Stimulated activated memory B cell treated with anti-CD40 and anti-IgM and Interleukin-4, amounts not matched to agents 10 μg/mL and 1 μg/mL and 100 μg/mL, for 72 hours (primary cell): ENCODE measurements at regions not wholly inside any gene's neighbourhood (a gene's known extent, or its start where the extent isn't known, plus 50 kb on each side); places are given as distances from the start of the nearest gene placed in this dataset.

Experiments
- ATAC-seq: fragments of 150-1000 bp; cut with Tn5 transposase; 2 replicates; pipeline ENCODE4 v1.10.0; 2021
- H3K27ac Mint-ChIP-seq: one replicate; pipeline ENCODE4 v1.8.0; 2022; ENCODE audit warnings: mild to moderate bottlenecking, mixed read lengths
- H3K27me3 Mint-ChIP-seq: one replicate; pipeline ENCODE4 v1.8.0; 2022; ENCODE audit warnings: mixed read lengths
- H3K36me3 Mint-ChIP-seq: one replicate; pipeline ENCODE4 v1.8.0; 2022; ENCODE audit warnings: mixed read lengths
- H3K4me1 Mint-ChIP-seq: one replicate; pipeline ENCODE4 v1.8.0; 2022; ENCODE audit warnings: mixed read lengths
- H3K4me3 Mint-ChIP-seq: one replicate; pipeline ENCODE4 v1.8.0; 2022; ENCODE audit warnings: mild to moderate bottlenecking, moderate library complexity, mixed read lengths
- H3K9me3 Mint-ChIP-seq: one replicate; pipeline ENCODE4 v1.8.0; 2022; ENCODE audit warnings: mixed read lengths

DNA sequence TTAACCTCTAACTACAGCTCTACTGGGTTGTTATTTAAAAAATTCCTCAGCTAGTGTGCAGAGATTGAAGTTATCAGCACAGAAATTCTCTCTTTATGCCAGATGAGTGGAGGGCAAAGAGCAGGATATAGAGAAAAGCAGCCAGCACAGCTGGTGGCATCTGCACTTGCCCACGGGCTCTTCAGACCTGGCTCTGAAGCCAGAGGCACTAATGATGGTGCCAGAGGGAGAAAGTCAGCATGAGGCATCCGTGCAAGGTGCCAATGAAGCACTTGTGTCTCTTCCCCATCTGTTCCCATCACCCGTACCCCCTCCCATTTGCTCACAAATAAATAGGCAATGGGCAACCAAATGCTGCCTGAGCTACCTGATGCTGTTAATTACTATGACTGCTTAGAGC lies 138.9 kb downstream of the OLFM4 start:
- H3K27ac Mint-ChIP-seq, result no peak overlapping the region

DNA sequence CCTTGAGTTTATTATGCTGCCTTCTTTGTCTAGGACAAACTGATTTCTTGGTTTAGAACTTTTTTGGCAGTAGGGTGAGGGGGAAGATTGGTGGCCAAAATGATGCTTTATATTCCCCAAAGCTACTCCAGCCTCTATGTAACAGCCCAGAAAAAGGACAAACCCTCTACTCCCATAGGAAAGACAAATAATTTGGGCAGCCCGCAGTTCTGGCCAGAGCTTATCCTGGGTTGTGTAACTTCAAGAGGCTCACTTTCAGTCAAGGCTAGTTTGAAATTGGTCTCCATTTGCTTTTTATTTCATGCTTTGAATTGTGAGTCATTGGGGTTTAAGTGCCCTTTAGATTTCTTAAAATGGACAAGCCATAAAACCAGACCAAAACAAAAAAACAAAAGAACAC lies 142.3 kb downstream of the OLFM4 start:
- Mint-ChIP-seq H3K4me1 (no peaks in the 10 kb centered on the region), H3K27me3 (peaks cover 2% of the 10 kb centered on the region), H3K9me3 (peaks cover 3% of the 10 kb centered on the region), H3K36me3 (no peaks in the 10 kb centered on the region), H3K27ac (no peak overlapping the region), H3K4me3 (no peak overlapping the region)
- ATAC-seq, result no peak

More for the DNA sequence above, 138.9 kb downstream of the OLFM4 start:
- ATAC-seq, result no peak
- Mint-ChIP-seq H3K36me3 (no peaks in the 10 kb centered on the region), H3K4me1 (no peaks in the 10 kb centered on the region), H3K4me3 (no peak overlapping the region), H3K27me3 (peaks cover 11% of the 10 kb centered on the region), H3K9me3 (no peaks in the 10 kb centered on the region)

DNA sequence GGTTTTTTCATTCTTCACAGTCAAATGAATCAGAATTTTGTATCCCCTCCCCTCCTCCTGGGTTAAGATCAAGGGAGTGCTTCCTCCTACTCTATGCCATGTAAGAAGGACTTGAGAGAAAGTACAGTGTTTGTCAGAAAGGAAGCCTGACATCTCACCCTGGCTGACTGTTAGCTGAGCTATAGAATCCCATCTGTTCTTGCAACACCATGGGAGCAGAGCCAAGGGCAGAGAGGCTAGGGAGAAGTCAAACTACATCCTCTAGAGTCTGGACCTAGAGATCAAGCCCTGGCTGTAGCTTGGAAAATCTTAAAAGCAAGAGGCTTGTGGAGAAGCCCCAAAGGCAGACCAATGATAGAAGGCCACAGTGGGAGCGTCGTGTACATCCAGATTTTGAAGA lies 145.9 kb downstream of the OLFM4 start:
- no peak overlapping the region for H3K27ac Mint-ChIP-seq
- H3K27me3 Mint-ChIP-seq, result no peaks in the 10 kb centered on the region
- H3K36me3 Mint-ChIP-seq, result no peaks in the 10 kb centered on the region
- peaks cover 3% of the 10 kb centered on the region for H3K9me3 Mint-ChIP-seq
- no peak overlapping the region for H3K4me3 Mint-ChIP-seq
- no peaks in the 10 kb centered on the region for H3K4me1 Mint-ChIP-seq
- ATAC-seq, result no peak

DNA sequence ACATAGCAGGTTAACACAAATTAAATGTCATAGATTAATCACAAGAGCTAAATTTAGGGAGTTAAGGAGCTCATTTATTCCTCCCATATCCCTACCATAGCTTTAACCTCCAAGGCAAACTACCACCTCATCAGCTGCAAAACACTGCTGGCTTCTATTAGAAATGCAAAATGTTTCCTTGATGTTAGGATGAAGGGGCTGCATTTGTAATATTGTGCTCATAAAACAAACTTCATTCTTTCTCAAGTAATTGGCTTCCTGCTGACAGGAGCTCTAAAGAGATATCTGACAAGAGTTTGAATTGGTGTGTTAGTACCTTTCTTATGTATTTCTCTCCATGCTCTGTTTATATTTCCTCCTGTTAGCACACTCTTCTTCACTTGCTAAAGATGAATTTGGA lies 152.1 kb downstream of the OLFM4 start:
- Mint-ChIP-seq H3K27ac (no peak overlapping the region), H3K4me1 (no peaks in the 10 kb centered on the region), H3K9me3 (peaks cover 4% of the 10 kb centered on the region), H3K4me3 (no peak overlapping the region), H3K27me3 (no peaks in the 10 kb centered on the region), H3K36me3 (no peaks in the 10 kb centered on the region)
- no peak for ATAC-seq

DNA sequence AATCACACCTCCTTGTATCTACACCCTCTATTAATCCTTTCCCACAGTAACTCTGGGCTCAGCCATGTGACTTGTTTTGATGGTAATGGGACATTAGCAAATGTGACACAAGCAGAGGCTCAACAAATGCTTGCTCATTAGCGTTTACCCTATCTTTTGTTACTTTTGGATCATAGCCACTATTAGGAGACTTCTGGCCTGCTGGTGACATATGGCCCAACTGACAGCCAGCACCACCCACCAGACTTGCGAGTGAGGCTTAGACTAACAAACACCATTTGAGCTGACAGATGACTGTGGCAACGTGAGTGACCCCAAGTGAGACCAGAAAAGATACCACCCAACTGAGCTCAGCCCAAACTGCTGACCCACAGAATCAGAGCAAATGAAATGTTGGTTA lies 154.1 kb downstream of the OLFM4 start:
- H3K4me1 Mint-ChIP-seq, result no peaks in the 10 kb centered on the region
- no peaks in the 10 kb centered on the region for H3K27me3 Mint-ChIP-seq
- H3K9me3 Mint-ChIP-seq, result peaks cover 4% of the 10 kb centered on the region
- no peaks in the 10 kb centered on the region for H3K36me3 Mint-ChIP-seq
- H3K4me3 Mint-ChIP-seq, result no peak overlapping the region
- ATAC-seq, result no peak
- H3K27ac Mint-ChIP-seq, result no peak overlapping the region

DNA sequence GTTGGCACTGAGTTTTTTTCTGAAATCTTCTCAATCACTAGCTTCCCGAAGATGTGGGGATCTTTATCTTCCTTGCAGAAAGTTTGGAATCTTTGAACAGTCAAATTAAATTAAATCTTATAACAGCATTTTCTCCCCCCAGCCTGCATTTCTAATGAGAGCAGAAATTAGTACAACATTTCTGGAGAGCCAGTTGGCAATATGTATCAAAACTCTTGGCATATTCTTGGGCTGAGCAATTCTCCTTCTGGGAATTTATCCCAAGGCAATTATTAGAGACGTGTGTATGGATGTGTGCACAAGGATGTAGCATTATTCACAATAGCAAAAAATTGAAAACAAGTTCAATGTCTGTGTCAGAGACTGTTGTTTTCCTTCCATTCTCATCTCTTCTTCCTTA lies 159.5 kb downstream of the OLFM4 start:
- H3K4me1 Mint-ChIP-seq, result no peaks in the 10 kb centered on the region
- H3K4me3 Mint-ChIP-seq, result no peak overlapping the region
- peaks cover 4% of the 10 kb centered on the region for H3K9me3 Mint-ChIP-seq

DNA sequence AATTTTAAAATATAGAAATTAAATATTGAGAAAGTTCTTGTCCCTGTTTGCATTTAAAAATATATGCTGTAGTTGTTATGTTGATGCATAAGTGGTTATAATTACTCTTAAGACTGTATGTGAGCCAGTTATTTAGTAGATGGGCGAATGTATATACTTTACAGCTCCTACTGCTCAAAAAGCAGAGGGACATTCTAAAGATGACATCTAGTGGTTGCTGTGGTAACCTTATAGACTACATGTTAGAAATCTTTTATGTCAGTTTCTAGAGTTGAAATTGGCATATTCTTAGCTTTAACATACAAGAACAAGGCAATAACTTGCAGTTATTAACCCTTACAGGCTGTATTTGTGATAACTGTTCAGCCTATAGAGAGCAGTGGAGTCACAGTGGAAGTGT lies 160.5 kb downstream of the OLFM4 start:
- Mint-ChIP-seq H3K27me3 (no peaks in the 10 kb centered on the region), H3K4me1 (no peaks in the 10 kb centered on the region), H3K27ac (no peak overlapping the region), H3K9me3 (peaks cover 3% of the 10 kb centered on the region), H3K4me3 (no peak overlapping the region), H3K36me3 (no peaks in the 10 kb centered on the region)
- ATAC-seq, result no peak

More for the DNA sequence above, 159.5 kb downstream of the OLFM4 start:
- H3K27me3 Mint-ChIP-seq, result no peaks in the 10 kb centered on the region
- no peaks in the 10 kb centered on the region for H3K36me3 Mint-ChIP-seq
- no peak overlapping the region for H3K27ac Mint-ChIP-seq
- no peak for ATAC-seq

DNA sequence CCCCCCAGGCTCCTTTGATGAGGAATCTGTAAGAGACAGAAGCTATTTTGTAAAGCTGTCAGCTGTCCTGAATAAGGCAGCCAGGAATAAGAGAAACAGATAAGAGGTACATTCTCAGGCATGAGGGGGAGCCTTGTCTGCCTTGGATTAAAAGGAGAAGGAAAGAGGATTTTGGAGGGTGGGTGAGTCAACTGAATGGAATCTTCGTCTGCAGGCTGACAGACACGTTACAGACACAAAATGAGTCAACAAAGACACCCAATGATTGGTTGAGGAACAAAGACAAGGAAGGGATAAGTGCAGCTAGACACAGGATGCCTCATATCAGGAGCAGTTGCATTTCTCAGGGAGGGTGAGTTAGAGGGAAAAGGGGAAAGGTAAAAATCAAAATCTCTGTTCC lies 162.5 kb downstream of the OLFM4 start:
- no peak for ATAC-seq
- no peak overlapping the region for H3K4me3 Mint-ChIP-seq
- H3K4me1 Mint-ChIP-seq, result no peaks in the 10 kb centered on the region
- no peaks in the 10 kb centered on the region for H3K36me3 Mint-ChIP-seq
- H3K27me3 Mint-ChIP-seq, result no peaks in the 10 kb centered on the region
- H3K27ac Mint-ChIP-seq, result no peak overlapping the region
- no peaks in the 10 kb centered on the region for H3K9me3 Mint-ChIP-seq

DNA sequence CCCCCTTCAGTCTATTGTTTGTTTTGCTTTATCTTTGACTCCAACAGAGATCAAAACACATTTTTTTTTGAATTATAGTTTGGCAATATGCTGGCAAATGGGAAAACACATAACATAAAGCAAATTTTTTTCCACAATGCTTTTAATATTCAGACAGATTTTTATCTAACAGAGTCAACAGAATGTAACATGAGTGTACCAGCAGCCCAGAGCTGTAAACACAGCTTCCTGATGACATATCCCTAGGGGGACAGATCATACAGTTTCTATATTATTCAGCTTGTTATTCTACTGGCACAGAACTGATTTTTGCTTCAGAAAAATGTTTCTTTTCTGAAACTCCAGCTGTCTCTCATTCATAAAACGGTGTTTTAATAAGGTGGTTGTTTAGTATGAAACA lies 168.8 kb downstream of the OLFM4 start:
- no peaks in the 10 kb centered on the region for H3K36me3 Mint-ChIP-seq
- no peaks in the 10 kb centered on the region for H3K9me3 Mint-ChIP-seq
- no peaks in the 10 kb centered on the region for H3K4me1 Mint-ChIP-seq
- H3K27ac Mint-ChIP-seq, result no peak overlapping the region
- no peaks in the 10 kb centered on the region for H3K27me3 Mint-ChIP-seq
- no peak overlapping the region for H3K4me3 Mint-ChIP-seq
- no peak for ATAC-seq

DNA sequence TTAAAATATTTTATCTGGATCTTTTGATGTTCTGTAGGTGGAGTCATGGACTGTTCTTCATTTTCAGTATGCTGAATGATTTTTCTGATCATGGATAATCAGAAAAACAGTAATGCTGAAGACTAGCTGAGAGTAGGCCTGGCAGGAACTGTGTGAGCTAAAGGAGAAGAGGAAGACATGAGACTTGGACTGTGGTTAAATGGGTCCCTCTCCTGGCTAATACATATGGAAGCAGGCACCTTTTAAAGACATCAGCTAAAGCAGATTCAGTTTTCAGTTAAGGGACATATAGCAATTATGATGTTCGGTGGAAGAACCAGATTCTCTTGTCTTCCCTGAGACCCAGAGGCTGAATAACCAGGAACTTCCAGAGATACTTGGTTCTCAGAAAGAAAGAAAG lies 169.4 kb downstream of the OLFM4 start:
- Mint-ChIP-seq H3K4me1 (no peaks in the 10 kb centered on the region), H3K27ac (no peak overlapping the region), H3K4me3 (no peak overlapping the region), H3K36me3 (no peaks in the 10 kb centered on the region), H3K9me3 (no peaks in the 10 kb centered on the region), H3K27me3 (no peaks in the 10 kb centered on the region)
- ATAC-seq, result no peak

DNA sequence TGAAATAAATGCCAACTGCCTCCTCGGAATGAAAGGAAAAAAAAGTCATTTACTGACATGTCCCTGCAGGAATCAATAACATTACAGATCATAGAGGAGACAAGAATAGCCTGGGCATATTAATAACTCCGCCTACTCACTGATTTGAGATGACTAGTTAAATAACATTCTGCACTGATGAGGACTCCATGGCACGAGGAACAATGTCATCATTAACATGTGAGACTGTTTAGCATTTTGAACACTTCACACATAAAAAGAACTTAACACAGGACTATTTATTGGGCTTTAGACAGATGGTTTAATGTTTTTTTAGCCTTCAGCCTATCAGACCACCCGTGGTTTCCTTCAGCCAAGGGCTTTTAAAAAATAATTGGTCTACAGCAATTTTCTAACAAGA lies 170.1 kb downstream of the OLFM4 start:
- no peak overlapping the region for H3K4me3 Mint-ChIP-seq
- ATAC-seq, result no peak
- H3K36me3 Mint-ChIP-seq, result no peaks in the 10 kb centered on the region
- H3K4me1 Mint-ChIP-seq, result no peaks in the 10 kb centered on the region
- H3K27ac Mint-ChIP-seq, result no peak overlapping the region
- H3K27me3 Mint-ChIP-seq, result no peaks in the 10 kb centered on the region
- H3K9me3 Mint-ChIP-seq, result no peaks in the 10 kb centered on the region

DNA sequence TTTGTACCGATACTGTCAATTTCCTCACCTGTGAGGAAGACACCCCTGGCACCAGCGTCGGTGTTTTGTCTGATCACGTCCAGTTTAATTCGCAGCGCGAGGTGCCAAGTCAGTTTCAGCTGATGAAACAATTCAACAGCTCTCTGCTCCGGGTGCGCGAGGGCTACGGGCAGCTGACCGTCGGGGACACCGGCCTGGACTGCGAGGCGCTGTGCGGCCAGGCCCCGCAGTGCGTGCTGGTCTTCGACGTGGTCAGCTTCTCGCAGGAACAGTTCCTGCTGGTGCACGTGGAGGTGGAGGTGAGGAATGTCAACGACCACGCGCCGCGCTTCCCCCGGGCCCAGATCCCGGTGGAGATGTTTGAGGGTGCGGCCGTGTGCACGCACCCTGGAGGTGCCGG lies 171.5 kb downstream of the OLFM4 start:
- Mint-ChIP-seq H3K4me3 (no peak overlapping the region), H3K27ac (no peak overlapping the region), H3K4me1 (no peaks in the 10 kb centered on the region), H3K27me3 (no peaks in the 10 kb centered on the region), H3K36me3 (no peaks in the 10 kb centered on the region), H3K9me3 (no peaks in the 10 kb centered on the region)
- ATAC-seq, result no peak

DNA sequence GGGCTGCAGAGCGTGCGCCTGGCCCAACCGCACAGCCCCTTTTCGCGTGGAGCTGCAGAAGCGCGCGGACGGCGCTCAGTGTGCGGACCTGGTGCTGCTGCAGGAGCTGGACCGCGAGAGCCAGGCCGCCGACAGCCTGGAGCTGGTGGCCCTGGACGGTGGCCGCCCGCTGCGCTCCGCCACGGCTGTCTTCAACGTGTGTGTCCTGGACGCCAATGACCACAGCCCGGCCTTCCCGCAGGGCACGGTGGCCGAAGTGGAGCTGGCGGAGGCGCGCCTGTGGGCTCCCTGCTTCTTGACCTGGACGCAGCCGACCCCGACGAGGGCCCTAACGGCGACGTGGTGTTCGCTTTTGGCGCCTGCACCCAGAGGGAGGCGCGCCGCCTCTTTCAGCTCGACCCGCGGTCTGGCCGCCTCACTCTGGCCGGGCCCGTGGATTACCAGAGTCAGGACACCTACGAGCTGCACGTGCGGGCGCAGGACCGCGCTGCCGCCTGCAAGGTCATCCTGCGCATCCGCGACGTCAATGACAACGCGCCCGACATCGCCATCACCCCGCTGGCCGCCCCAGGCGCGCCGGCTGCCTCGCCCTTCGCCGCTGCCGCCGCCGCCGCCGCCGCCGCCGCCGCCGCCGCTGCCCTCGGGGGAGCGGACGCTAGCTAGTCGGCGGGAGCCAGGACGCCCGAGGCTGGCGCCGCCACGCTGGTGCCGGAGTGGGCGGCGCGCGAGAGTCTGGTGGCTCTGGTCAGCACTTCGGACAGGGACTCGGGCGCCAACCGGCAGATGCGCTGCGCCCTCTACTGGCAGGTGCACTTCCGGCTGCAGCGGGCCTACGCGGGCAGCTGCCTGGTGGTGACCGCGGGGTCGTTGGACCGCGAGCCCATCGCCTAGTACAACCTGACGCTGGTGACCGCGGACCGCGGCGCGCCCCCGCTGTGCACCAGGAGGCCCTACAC lies 172.2 kb downstream of the OLFM4 start:
- Mint-ChIP-seq H3K27me3 (no peaks in the 10 kb centered on the region), H3K27ac (no peak overlapping the region), H3K9me3 (no peaks in the 10 kb centered on the region), H3K36me3 (no peaks in the 10 kb centered on the region), H3K4me3 (no peak overlapping the region), H3K4me1 (no peaks in the 10 kb centered on the region)
- no peak for ATAC-seq

DNA sequence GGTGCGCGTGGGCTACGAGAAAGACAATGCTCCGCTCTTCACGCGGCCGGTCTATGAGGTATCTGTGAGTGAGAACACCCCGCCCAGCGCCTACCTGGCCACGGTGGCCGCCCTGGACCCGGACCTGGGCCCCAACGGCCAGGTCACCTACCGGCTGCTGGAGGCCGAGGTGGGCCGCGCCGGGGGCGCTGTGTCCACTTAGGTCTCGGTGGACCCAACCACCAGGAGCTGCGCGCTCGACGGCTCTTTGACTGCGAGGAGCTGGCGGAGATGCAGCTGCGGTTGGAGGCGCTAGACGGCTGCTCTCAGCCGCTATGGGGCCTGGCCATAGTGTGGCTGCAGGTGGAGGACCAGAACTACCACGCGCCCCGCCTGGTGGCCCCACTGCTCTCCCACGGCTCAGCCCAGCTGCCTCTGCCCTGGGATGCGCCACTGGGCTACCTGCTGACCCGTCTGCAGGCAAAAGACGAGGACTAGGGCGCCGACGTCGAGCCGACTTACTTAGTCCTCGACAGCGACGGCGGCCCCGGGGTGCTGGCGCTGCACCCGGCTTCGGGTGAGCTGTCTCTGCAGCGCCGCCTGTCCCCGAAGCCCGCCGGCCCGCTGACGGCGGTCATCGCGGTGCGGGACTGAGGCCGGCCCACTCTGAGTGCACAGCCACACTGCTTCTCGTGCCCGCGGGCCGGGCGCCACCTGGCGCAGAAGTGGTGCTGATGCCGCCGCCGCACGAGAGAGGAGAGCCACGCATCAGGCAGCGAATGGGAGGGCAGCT lies 173.0 kb downstream of the OLFM4 start:
- Mint-ChIP-seq H3K36me3 (no peaks in the 10 kb centered on the region), H3K27ac (no peak overlapping the region), H3K4me1 (no peaks in the 10 kb centered on the region), H3K4me3 (no peak overlapping the region), H3K9me3 (no peaks in the 10 kb centered on the region), H3K27me3 (no peaks in the 10 kb centered on the region)
- no peak for ATAC-seq

DNA sequence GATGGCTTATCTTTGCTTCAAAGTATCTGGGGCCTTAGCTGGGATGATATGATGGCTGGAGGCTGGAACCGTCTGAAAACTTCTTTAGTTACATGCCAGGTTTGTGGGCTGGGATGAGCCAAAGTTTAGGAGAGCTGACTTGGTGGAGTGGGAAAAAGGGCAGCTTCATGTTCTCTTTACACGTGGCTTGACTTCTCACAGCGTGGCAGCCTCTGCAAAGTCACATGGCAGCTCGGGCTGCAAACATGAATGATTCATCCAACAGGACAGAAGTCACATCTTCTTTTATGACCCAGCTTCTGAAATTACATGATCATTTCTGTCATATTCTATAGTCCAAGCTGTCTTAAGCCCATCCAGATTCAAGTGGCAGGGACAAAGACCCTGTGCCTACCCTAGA lies 176.0 kb downstream of the OLFM4 start:
- H3K27ac Mint-ChIP-seq, result no peak overlapping the region
- no peaks in the 10 kb centered on the region for H3K27me3 Mint-ChIP-seq
- no peaks in the 10 kb centered on the region for H3K4me1 Mint-ChIP-seq
- no peak overlapping the region for H3K4me3 Mint-ChIP-seq
- no peak for ATAC-seq
- H3K9me3 Mint-ChIP-seq, result no peaks in the 10 kb centered on the region
- no peaks in the 10 kb centered on the region for H3K36me3 Mint-ChIP-seq

DNA sequence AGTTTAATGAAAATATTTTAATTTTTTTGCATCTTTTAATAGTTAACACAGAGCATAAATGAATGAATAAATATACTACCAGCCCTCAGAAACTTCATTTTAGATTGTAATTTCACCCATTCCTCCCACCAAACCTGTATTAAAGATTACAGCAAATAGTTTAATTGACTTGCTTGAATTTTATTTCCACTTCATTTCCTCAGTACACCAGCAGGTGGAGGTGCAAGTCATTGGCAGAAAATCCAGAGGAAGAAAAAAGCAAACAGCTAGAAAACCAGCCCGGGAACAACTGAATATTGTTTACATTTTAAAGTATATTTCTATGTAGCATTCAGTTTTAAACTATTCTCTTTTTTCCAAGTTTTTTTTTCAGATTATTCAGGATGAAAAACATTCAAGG lies 177.8 kb downstream of the OLFM4 start:
- Mint-ChIP-seq H3K36me3 (no peaks in the 10 kb centered on the region), H3K4me3 (no peak overlapping the region), H3K4me1 (no peaks in the 10 kb centered on the region), H3K27ac (no peak overlapping the region), H3K9me3 (no peaks in the 10 kb centered on the region), H3K27me3 (no peaks in the 10 kb centered on the region)
- ATAC-seq, result no peak
